ENCODE measurements at regions not wholly inside any gene's neighbourhood (a gene's known extent, or its start where the extent isn't known, plus 50 kb on each side); places are given as distances from the start of the nearest gene placed in this dataset.

DNA sequence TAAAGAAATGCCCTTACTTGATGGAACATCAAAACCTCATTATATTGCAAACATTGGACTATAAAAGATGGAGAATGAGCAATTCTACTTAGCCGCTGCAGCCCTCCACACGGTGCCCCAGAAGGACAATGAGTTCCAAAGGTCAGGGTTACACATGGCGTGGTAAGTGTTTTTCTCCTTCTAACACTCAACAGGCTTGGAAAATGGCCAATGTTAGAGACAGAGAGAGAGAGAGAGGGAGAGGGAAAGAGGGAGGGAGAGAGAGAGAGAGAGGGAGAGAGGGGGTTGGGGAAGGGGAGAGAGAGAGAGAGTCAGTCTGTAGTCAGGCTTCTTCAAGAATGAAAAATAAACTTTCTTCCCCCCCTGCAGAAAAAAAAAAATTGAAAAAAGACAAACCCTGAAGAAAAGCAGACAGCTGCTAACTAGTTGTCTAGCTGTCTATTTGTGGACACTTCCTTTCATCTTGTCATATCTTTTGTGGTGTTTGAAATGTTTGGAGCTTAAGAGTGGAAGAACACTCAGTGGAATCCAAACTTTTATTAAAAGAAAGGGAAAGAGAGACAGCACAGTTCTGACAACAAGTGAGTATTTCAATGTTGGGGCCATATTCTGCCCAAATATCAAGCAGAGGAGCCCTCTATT, 324.8 kb downstream of the TMEM38B start:
- TF ChIP-seq TOX (CRISPR knock-in tag; IDR thresholded peaks at IDR 0.05; ENCODE audit: borderline replicate concordance) (no peak), TCF4 (CRISPR knock-in tag; IDR thresholded peaks at IDR 0.05; ENCODE audit: borderline replicate concordance) (no peak)
